Cardiac fibroblast (primary cell): ENCODE measurements at regions not wholly inside any gene's neighbourhood (a gene's known extent, or its start where the extent isn't known, plus 50 kb on each side); places are given as distances from the start of the nearest gene placed in this dataset.

Experiments
- DNase-seq, 2 donors: peaks; one replicate each; pipeline versions ENCODE4 v3.0.0 to v3.0.0-alpha.2; 2010; ENCODE audit warnings: low read depth in 2 of 2
- H3K4me3 ChIP-seq, 2 donors: replicated peaks in 1 of 2; 1 replicate in 1 of 2; 2 replicates in 1 of 2; pipeline ENCODE4 v1.5.1; 2011; ENCODE audit warnings: low read depth in 2 of 2, low read length in 2 of 2, mild to moderate bottlenecking in 2 of 2, moderate library complexity in 1 of 2
- CTCF ChIP-seq: IDR thresholded peaks from one replicate; pipeline ENCODE4 v1.5.1; 2011; ENCODE audit warnings: low read depth, mild to moderate bottlenecking, low read length, inconsistent platforms

GRCh38 chr4:146087856-146088255 is 87.7 kb upstream of the LSM6 start:
- H3K4me3 ChIP-seq, result no peak overlapping the region
- no peak for TF ChIP-seq CTCF
- no peak for DNase-seq

GRCh38 chr4:146076081-146076480 is 99.4 kb upstream of the LSM6 start:
- DNase-seq, result no peak
- TF ChIP-seq CTCF, result no peak
- no peak overlapping the region for H3K4me3 ChIP-seq

DNA sequence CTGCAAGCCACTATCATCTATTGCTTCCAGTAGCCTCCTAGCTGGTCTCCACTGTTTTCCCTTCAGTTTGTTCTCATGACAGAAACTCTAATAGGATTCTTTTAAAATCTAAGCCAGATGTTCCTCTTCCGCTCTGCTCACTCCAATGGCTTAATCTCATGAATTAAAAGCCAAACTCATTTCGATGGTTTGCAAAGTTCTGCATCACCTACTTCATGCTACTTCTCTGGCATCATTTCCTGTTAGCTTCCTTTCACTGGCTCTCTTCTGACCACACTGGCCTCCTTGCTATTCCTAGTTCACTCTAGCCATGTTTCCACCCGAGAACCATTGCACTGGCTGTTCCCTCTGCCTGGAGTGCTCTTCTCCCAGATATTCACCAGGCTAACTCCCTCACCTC is 102.0 kb upstream of the LSM6 start:
- H3K4me3 ChIP-seq, result no peak overlapping the region
- DNase-seq, result no peak
- TF ChIP-seq CTCF, result no peak

DNA sequence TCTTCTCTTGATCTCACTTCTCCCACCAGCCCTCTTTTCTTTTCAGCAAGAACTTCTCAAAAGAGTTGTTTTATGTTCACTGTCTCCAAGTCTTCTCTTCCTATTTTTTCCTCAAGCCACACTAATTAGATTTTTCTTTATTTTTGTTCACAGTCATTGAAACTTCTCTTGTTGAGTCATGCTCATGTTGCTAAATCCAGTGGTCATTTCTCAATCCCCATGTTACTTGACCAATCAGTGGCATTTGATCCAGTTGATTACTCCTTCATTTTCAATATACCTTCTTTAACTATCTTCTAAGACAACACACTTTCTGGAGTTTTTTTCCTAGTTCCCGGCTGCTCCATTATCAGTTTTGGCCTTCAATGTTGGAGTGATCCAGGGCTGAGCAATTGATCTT is 103.1 kb upstream of the LSM6 start:
- H3K4me3 ChIP-seq, result no peak overlapping the region
- peak; percentile 1 to 52 for DNase-seq
- no peak for TF ChIP-seq CTCF

DNA sequence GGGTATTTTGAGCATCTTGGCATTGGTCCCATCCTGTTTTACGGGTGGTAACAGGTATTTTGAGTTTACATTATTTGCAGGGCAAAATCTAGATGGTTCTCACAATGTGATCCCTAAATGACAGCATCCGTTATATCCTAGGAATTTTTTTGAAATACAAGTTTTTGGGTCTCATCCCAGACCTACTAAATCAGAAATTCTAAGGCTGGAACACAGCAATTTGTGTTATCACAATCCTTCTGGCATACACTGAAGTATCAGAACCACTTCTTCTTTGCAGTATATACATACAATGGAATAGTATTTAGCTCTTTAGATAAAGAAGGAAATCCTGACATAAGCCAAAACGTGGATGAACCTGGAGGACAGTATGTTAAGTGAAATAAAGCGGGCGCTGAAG is 104.1 kb upstream of the LSM6 start:
- no peak for DNase-seq
- TF ChIP-seq CTCF, result no peak
- no peak overlapping the region for H3K4me3 ChIP-seq

GRCh38 chr4:146063143-146063542 is 112.4 kb upstream of the LSM6 start:
- no peak for DNase-seq
- TF ChIP-seq CTCF, result no peak
- no peak overlapping the region for H3K4me3 ChIP-seq

DNA sequence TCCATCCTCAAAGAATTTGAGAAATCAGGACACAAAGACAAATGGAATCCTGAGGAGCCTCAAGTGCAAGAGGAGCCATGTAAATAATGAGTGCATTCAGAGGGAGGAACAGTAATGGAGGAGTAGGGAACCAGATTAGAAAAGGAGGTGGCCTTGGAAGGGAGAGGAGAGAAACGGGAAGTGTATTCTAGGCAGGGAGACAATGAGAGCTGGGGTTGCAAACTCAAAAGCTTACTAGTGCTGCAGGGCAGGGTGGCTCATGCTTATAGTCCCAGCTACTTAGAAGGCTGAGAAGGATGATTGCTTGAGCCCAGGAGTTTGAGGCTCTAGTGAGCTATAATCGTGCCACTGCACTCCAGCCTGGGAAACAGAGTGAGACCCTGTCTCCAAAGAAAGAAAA is 113.2 kb upstream of the LSM6 start:
- TF ChIP-seq CTCF, result no peak
- DNase-seq, result no peak
- H3K4me3 ChIP-seq, result no peak overlapping the region
